Left ventricle myocardium inferior (tissue), 1 donor: ENCODE measurements at regions not wholly inside any gene's neighbourhood (a gene's known extent, or its start where the extent isn't known, plus 50 kb on each side); places are given as distances from the start of the nearest gene placed in this dataset.

Experiments used
- DNase-seq: peaks from one replicate; pipeline ENCODE4 v3.0.0-alpha.2; 2020
- H3K27ac ChIP-seq: fragments of 200-600 bp; replicated peaks from 2 replicates; pipeline ENCODE4 v1.8.0; 2021
- H3K27me3 ChIP-seq: fragments of 200-600 bp; 2 replicates; pipeline ENCODE4 v1.8.0; 2021; ENCODE audit warnings: low read depth
- H3K36me3 ChIP-seq: fragments of 200-600 bp; 2 replicates; pipeline ENCODE4 v1.8.0; 2021
- H3K4me1 ChIP-seq: fragments of 200-600 bp; 2 replicates; pipeline ENCODE4 v1.8.0; 2021
- H3K4me3 ChIP-seq: fragments of 200-600 bp; 2 replicates; pipeline ENCODE4 v1.8.0; 2021; ENCODE audit warnings: mild to moderate bottlenecking, moderate library complexity
- H3K9me3 ChIP-seq: fragments of 200-600 bp; replicated peaks from 2 replicates; pipeline ENCODE4 v1.8.0; 2021
- CTCF ChIP-seq: fragments of 200-600 bp; IDR thresholded peaks from 2 replicates; pipeline ENCODE4 v1.8.0; 2021; ENCODE audit warnings: antibody characterized with exemption, mild to moderate bottlenecking, borderline replicate concordance
- intact Hi-C: fragments of 100-400 bp; cut with micrococcal nuclease; formaldehyde crosslinking; loops from one replicate; pipeline ENCODE4 v1.11.0; 2022
- donor health status: DM: no; HTN: yes; CAD: no; lungs with severe emphysema.

GRCh38 chr12:115885040-115885690, 392.3 kb downstream of the MED13L start:
- Histone ChIP-seq H3K27ac (no peak overlapping the region), H3K36me3 (no peaks in the 10 kb centered on the region), H3K4me3 (no peak overlapping the region), H3K4me1 (no peaks in the 10 kb centered on the region), H3K27me3 (peaks cover 19% of the 10 kb centered on the region), H3K9me3 (peaks cover 3% of the 10 kb centered on the region)
- no peak for TF ChIP-seq CTCF
- no peak for DNase-seq
- intact Hi-C loops: no loop called here

- no peaks in the 10 kb centered on the region for H3K4me1 ChIP-seq
- no peak overlapping the region for H3K4me3 ChIP-seq
- H3K36me3 ChIP-seq: no peaks in the 10 kb centered on the region
- H3K27me3 ChIP-seq: peaks cover 19% of the 10 kb centered on the region
- H3K9me3 ChIP-seq: peaks cover 3% of the 10 kb centered on the region
- no peak overlapping the region for H3K27ac ChIP-seq
- TF ChIP-seq CTCF: no peak
- intact Hi-C loops: no loop called here
- no peak for DNase-seq
Observed at GRCh38 chr12:115882936-115883335, 394.6 kb downstream of the MED13L start.

GRCh38 chr12:115880238-115880637, 397.3 kb downstream of the MED13L start:
- Histone ChIP-seq H3K4me3 (no peak overlapping the region), H3K27ac (no peak overlapping the region), H3K36me3 (no peaks in the 10 kb centered on the region), H3K9me3 (peaks cover 13% of the 10 kb centered on the region), H3K27me3 (peaks cover 6% of the 10 kb centered on the region), H3K4me1 (no peaks in the 10 kb centered on the region)
- intact Hi-C loops: no loop called here
- no peak for TF ChIP-seq CTCF
- DNase-seq: no peak

GRCh38 chr12:115879354-115879753, 398.1 kb downstream of the MED13L start:
- TF ChIP-seq CTCF: no peak
- H3K9me3 ChIP-seq: peaks cover 13% of the 10 kb centered on the region
- intact Hi-C loops: no loop called here

GRCh38 chr12:115873451-115874082, 403.9 kb downstream of the MED13L start:
- intact Hi-C loops: no loop called here
- no peaks in the 10 kb centered on the region for H3K36me3 ChIP-seq
- no peak for TF ChIP-seq CTCF
- peaks cover 11% of the 10 kb centered on the region for H3K27me3 ChIP-seq
- H3K9me3 ChIP-seq: peaks cover 11% of the 10 kb centered on the region
- H3K27ac ChIP-seq: no peak overlapping the region
- H3K4me3 ChIP-seq: no peak overlapping the region
- peaks cover 31% of the 10 kb centered on the region for H3K4me1 ChIP-seq
- DNase-seq: no peak

More at GRCh38 chr12:115879354-115879753, 398.1 kb downstream of the MED13L start:
- Histone ChIP-seq H3K27me3 (peaks cover 6% of the 10 kb centered on the region), H3K4me3 (no peak overlapping the region), H3K4me1 (no peaks in the 10 kb centered on the region), H3K27ac (no peak overlapping the region), H3K36me3 (no peaks in the 10 kb centered on the region)
- DNase-seq: no peak
